ENCODE measurements at regions not wholly inside any gene's neighbourhood (a gene's known extent, or its start where the extent isn't known, plus 50 kb on each side); places are given as distances from the start of the nearest gene placed in this dataset.
"Not testable (repeated sequence)": the region's sequence is repeated elsewhere in the genome, so short reads cannot be mapped to it uniquely, and the experiment has no call there.

DNA sequence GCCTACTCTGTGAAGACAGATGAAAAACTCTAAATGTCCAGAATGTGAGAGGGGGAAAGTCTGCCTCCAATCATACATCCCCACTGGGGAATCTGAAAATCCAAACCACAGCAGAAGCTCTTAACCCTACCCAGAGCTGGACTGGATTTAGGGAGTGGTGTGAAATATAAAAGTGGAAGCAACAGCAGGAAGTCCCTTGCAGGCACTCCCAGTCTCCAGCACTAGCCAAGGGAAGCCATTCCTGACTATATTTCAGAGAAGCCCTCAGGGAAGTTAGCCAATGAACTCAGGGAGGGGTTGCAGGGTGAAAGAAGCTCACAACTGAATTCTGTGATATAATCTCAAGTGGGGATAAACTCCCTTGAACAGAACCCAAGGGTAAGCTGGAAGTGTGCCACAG, 51.5 kb downstream of the CRPPA start:
- TF ChIP-seq, protein P1, sequence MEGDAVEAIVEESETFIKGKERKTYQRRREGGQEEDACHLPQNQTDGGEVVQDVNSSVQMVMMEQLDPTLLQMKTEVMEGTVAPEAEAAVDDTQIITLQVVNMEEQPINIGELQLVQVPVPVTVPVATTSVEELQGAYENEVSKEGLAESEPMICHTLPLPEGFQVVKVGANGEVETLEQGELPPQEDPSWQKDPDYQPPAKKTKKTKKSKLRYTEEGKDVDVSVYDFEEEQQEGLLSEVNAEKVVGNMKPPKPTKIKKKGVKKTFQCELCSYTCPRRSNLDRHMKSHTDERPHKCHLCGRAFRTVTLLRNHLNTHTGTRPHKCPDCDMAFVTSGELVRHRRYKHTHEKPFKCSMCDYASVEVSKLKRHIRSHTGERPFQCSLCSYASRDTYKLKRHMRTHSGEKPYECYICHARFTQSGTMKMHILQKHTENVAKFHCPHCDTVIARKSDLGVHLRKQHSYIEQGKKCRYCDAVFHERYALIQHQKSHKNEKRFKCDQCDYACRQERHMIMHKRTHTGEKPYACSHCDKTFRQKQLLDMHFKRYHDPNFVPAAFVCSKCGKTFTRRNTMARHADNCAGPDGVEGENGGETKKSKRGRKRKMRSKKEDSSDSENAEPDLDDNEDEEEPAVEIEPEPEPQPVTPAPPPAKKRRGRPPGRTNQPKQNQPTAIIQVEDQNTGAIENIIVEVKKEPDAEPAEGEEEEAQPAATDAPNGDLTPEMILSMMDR (IDR thresholded peaks at IDR 0.05; ENCODE audit: low read depth, low read length): no peak
- no peak overlapping the region for H3K4me3 ChIP-seq (ENCODE audit: low read depth, low read length)

DNA sequence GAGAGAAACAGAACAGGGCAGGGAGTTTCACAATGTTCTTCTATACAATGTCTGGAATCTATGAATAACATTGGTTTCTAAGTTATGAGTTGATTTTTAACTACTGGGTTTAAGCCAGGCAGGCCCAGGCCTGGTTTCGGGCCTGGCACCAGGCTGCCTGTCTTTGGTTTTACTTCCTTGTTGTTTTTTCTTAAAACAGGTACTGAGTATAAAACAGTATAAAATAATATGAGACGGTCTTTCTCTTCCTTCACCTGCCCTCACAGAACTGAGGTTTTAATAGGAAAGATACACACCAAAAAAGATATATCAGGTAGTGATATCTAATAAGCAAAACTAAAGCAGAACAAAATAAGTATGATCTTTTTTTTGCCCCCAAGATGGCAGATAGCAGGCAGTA, 52.0 kb downstream of the CRPPA start:
- H3K4me3 ChIP-seq (ENCODE audit: low read depth, low read length): not testable (repeated sequence)

DNA sequence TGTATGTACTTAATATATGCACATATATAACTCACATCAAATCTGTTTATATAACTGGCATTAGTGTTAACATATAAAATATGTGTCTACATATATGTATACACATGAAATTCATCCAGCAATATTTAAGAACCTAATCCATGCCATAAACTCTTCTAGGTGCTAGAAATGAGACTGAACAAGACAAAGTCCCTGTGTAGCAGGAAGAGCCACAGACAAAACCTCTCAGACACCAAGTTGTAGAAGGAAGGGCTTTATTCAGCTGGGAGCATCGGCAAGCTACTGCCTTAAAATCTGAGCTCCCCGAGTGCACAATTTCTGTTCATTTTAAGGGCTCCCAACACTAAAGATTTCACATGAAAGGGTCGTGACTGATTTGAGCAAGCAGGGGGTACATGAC, 52.5 kb downstream of the CRPPA start:
- no peak overlapping the region for H3K4me3 ChIP-seq (ENCODE audit: low read depth, low read length)
- TF ChIP-seq, protein P1 (IDR thresholded peaks at IDR 0.05; ENCODE audit: low read depth, low read length): no peak

DNA sequence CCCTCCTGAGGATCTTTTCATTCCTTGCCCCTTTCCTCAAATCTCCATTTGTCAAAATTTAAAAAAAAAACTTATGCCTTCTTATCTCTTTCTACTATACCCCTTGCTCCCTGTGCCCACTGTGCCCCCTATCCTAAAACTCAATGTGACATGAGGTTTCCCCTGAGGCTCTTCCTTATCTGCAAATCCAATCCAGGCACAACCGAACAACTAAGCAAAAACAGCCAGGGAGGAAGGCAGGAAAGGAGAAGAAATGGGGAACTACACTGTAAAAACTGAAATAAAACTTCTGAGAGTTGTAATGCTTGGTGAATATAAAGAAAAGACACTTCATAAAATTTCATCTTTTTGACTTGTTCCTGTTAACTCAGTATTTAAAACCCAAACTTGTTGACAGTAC, 54.2 kb downstream of the CRPPA start:
- H3K4me3 ChIP-seq (ENCODE audit: low read depth, low read length): no peak overlapping the region
- TF ChIP-seq, protein P1 (IDR thresholded peaks at IDR 0.05; ENCODE audit: low read depth, low read length): no peak

DNA sequence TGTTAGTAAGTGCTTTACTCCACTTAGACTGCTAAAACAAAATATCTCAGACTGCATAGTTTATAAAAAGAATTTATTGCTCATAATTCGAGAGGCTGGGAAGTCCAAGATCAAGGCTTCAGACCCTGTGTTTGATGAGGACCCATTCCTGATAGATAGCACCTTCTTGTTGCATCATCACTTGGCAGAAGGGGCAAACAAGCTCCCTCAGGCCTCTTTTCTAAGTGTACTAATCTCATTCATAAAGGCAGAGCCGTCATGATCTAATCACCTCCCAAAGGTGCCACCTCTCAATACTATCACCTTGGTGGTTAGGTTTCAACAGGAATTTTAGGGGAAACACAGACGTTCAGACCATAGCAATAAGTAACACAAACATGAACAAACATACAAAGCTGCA, 55.4 kb downstream of the CRPPA start:
- TF ChIP-seq, protein P1 (IDR thresholded peaks at IDR 0.05; ENCODE audit: low read depth, low read length): no peak
- H3K4me3 ChIP-seq (ENCODE audit: low read depth, low read length): no peak overlapping the region

DNA sequence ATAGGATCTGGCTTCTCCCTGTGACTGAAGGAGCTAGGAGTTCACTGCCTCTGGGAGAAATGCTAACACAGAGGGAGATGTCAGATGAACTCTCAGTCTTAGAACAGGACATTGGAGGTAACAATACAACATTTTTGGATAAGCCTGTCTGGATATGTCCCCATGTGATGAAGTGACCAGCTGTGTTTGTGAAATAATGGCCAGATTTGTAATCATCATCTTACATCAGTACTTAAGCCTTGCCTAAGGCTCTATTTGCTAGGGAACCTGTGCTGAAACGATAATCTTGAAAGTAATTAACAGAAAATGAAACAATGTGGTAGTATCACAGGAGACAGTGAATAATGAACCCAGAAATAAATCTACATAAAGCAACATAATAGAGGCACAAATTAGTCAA, 56.2 kb downstream of the CRPPA start:
- TF ChIP-seq, protein P1 (IDR thresholded peaks at IDR 0.05; ENCODE audit: low read depth, low read length): no peak
- no peak overlapping the region for H3K4me3 ChIP-seq (ENCODE audit: low read depth, low read length)

DNA sequence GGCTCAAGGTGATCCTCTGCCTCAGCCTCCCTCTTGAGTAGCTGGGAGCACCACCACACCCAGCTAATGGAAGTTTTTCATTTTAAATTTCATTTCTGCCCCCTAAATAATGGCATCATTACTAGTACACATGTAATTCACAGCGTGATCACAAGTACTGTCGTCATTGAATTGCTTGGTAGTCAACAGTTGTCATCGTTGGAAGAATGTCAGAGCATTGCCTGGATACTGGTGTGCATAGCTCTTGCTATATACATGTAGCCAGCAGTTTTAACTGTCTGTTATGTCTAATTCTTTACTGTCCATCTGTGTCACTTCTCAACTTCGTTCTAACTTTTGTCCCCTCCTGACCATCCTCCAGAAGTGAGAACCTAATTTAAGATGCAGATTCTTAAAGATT, 62.1 kb downstream of the CRPPA start:
- TF ChIP-seq, protein P1 (IDR thresholded peaks at IDR 0.05; ENCODE audit: low read depth, low read length): no peak

DNA sequence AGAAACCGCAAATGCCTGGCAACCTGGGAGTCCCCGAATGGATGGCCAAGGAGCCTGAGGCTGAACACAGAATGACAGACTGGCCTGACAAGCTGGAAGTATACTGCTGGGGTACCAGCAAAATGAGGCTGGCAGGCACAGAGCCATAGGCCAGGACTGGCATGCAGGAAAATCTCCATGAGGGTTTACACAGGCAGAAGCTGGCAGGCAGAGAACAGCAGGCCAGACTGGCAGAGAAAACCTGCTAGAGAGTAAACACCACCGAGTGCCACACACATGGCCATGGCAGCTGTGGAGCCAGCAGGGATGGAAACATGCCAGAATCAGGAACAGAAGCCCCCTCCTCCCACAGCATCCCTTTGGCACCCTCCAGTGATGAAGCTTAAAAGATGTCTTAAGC, 63.4 kb downstream of the CRPPA start:
- TF ChIP-seq, protein P1 (IDR thresholded peaks at IDR 0.05; ENCODE audit: low read depth, low read length): no peak
- H3K4me3 ChIP-seq (ENCODE audit: low read depth, low read length): no peak overlapping the region

More for the DNA sequence above, 62.1 kb downstream of the CRPPA start:
- H3K4me3 ChIP-seq (ENCODE audit: low read depth, low read length): no peak overlapping the region
